SK-N-SH treated with all-trans-retinoic acid at 6 μM for 48 hours (cell line): ENCODE measurements at regions not wholly inside any gene's neighbourhood (a gene's known extent, or its start where the extent isn't known, plus 50 kb on each side); places are given as distances from the start of the nearest gene placed in this dataset.

Experiments
- ATAC-seq: fragments of 200-7000 bp; cut with Tn5 transposase; 3 replicates; pipeline ENCODE4 v1.9.1; 2020; ENCODE audit warnings: mild to moderate bottlenecking, moderate library complexity
- ARNTL ChIP-seq: fragments of 450-650 bp; formaldehyde crosslinking; IDR thresholded peaks from 2 replicates; pipeline ENCODE4 v1.5.0; 2020; ENCODE audit warnings: low read depth, mild to moderate bottlenecking, moderate library complexity, borderline replicate concordance
- BACH2 ChIP-seq: fragments of 250-450 bp; sonication (Bioruptor Pico); IDR thresholded peaks from 2 replicates; pipeline ENCODE4 v1.9.0; 2021; ENCODE audit warnings: mild to moderate bottlenecking, borderline replicate concordance
- CREB5 ChIP-seq: fragments of 250-450 bp; sonication (Bioruptor Pico); IDR thresholded peaks from 2 replicates; pipeline ENCODE4 v1.5.1; 2020; ENCODE audit warnings: low read depth, mild to moderate bottlenecking, moderate library complexity
- ESRRG ChIP-seq: fragments of 250-450 bp; sonication (Bioruptor Pico); IDR thresholded peaks from 2 replicates; pipeline ENCODE4 v1.6.1; 2021; ENCODE audit warnings: mild to moderate bottlenecking
- GLIS3 ChIP-seq: fragments of 250-450 bp; sonication (Bioruptor Pico); IDR thresholded peaks from 2 replicates; pipeline ENCODE4 v1.5.0; 2020; ENCODE audit warnings: mild to moderate bottlenecking, moderate library complexity
- ISL1 ChIP-seq: fragments of 250-450 bp; sonication (Bioruptor Pico); IDR thresholded peaks from 2 replicates; pipeline ENCODE4 v2.1.2; 2022; ENCODE audit warnings: mild to moderate bottlenecking, moderate library complexity
- OSR1 ChIP-seq: fragments of 250-450 bp; sonication (Bioruptor Pico); IDR thresholded peaks from 2 replicates; pipeline ENCODE4 v1.8.0; 2022; ENCODE audit warnings: moderate library complexity, mild to moderate bottlenecking, inconsistent platforms
- POU6F1 ChIP-seq: fragments of 250-450 bp; sonication (Bioruptor Pico); IDR thresholded peaks from 2 replicates; pipeline ENCODE4 v1.8.0; 2021; ENCODE audit warnings: low read depth, mild to moderate bottlenecking, moderate library complexity, borderline replicate concordance
- PPARA ChIP-seq: fragments of 250-450 bp; sonication (Bioruptor Pico); IDR thresholded peaks from 2 replicates; pipeline ENCODE4 v1.5.0; 2020; ENCODE audit warnings: mild to moderate bottlenecking, borderline replicate concordance
- RARB ChIP-seq: fragments of 250-450 bp; sonication (Bioruptor Pico); IDR thresholded peaks from 2 replicates; pipeline ENCODE4 v1.8.0; 2021; ENCODE audit warnings: mild to moderate bottlenecking, moderate library complexity
- SNAI2 ChIP-seq: fragments of 250-450 bp; sonication (Bioruptor Pico); IDR thresholded peaks from 2 replicates; pipeline ENCODE4 v1.5.0; 2020; ENCODE audit warnings: mild to moderate bottlenecking, moderate library complexity
- TCF4 ChIP-seq: fragments of 250-450 bp; sonication (Bioruptor Pico); IDR thresholded peaks from 2 replicates; pipeline ENCODE4 v1.8.0; 2021; ENCODE audit warnings: mild to moderate bottlenecking, moderate library complexity, borderline replicate concordance
- ZC3H10 ChIP-seq: fragments of 250-450 bp; sonication (Bioruptor Pico); IDR thresholded peaks from 2 replicates; pipeline ENCODE4 v1.5.1; 2021; ENCODE audit warnings: mild to moderate bottlenecking, moderate library complexity
- ZFP3 ChIP-seq: fragments of 250-450 bp; sonication (Bioruptor Pico); IDR thresholded peaks from 2 replicates; pipeline ENCODE4 v1.5.0; 2020; ENCODE audit warnings: mild to moderate bottlenecking, moderate library complexity
- ZFP30 ChIP-seq: fragments of 450-650 bp; formaldehyde crosslinking; IDR thresholded peaks from 2 replicates; pipeline ENCODE4 v1.5.0; 2022; ENCODE audit warnings: mild to moderate bottlenecking, moderate library complexity
- ZNF565 ChIP-seq: fragments of 450-650 bp; formaldehyde crosslinking; conservative IDR thresholded peaks from 2 replicates; pipeline ENCODE4 v1.5.0; 2020; ENCODE audit warnings: low read depth, mild to moderate bottlenecking, moderate library complexity
- ZNF70 ChIP-seq: fragments of 450-650 bp; formaldehyde crosslinking; IDR thresholded peaks from 2 replicates; pipeline ENCODE4 v1.5.0; 2020; ENCODE audit warnings: mild to moderate bottlenecking, moderate library complexity
- TF ChIP-seq, protein P1 (sequence below): fragments of 250-450 bp; sonication (Bioruptor Pico); IDR thresholded peaks from 2 replicates; pipeline ENCODE4 v1.5.0; 2020; ENCODE audit warnings: mild to moderate bottlenecking, moderate library complexity
- TF ChIP-seq, protein P2 (sequence below): fragments of 250-450 bp; sonication (Bioruptor Pico); IDR thresholded peaks from 2 replicates; pipeline ENCODE4 v1.5.1; 2021; ENCODE audit warnings: mild to moderate bottlenecking, moderate library complexity
- TF ChIP-seq, protein P3 (sequence below): fragments of 250-450 bp; sonication (Bioruptor Pico); IDR thresholded peaks from 2 replicates; pipeline ENCODE4 v1.8.0; 2020; ENCODE audit warnings: mild to moderate bottlenecking, moderate library complexity, borderline replicate concordance

DNA sequence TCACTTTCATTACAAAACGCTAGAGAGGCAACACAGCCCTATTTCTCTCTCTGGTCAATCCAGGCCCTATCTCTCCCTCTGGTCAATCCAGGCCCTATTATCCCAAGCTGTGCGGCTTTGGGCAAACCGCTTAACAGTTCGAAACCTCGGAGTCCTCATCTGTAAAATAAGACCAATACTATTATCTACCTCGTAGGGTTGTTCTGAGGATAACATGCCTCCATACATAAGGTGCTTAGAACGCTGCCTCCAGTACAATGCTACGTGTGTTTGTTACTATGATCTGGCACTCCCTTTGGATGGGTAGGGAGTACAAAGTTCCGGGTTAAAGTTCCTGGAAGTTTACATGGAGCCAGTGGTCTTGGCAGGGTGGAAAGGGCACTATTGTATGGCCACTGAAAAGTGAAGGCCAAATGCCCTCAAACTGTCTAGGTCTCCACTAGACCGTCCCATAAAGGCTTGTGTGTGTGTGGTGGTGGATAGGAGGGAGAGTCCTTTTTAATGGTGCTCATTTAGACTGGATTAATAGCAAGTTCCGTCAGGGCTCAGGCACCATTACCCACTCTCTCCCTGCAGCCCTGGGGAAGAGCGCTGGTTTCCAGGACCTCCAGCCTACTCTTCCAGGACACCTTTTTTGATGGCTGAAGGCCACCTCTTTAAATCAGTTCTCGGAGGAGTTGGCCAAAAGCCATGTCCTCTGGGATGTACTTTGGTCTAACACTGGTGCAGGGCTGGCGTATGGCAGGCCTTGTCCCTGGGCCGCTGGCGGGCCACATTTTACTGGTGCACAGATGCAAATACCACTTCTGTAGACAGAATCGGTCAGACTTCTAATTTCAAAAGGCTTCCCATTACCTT, 75.6 kb upstream of the BCOR start:
- no peak for TF ChIP-seq GLIS3 (CRISPR knock-in tag)
- no peak for TF ChIP-seq POU6F1 (CRISPR knock-in tag)
- TF ChIP-seq RARB (CRISPR knock-in tag) = no peak
- no peak for TF ChIP-seq ARNTL (CRISPR knock-in tag)
- no peak for TF ChIP-seq ZNF70 (CRISPR knock-in tag)
- TF ChIP-seq, protein P1, sequence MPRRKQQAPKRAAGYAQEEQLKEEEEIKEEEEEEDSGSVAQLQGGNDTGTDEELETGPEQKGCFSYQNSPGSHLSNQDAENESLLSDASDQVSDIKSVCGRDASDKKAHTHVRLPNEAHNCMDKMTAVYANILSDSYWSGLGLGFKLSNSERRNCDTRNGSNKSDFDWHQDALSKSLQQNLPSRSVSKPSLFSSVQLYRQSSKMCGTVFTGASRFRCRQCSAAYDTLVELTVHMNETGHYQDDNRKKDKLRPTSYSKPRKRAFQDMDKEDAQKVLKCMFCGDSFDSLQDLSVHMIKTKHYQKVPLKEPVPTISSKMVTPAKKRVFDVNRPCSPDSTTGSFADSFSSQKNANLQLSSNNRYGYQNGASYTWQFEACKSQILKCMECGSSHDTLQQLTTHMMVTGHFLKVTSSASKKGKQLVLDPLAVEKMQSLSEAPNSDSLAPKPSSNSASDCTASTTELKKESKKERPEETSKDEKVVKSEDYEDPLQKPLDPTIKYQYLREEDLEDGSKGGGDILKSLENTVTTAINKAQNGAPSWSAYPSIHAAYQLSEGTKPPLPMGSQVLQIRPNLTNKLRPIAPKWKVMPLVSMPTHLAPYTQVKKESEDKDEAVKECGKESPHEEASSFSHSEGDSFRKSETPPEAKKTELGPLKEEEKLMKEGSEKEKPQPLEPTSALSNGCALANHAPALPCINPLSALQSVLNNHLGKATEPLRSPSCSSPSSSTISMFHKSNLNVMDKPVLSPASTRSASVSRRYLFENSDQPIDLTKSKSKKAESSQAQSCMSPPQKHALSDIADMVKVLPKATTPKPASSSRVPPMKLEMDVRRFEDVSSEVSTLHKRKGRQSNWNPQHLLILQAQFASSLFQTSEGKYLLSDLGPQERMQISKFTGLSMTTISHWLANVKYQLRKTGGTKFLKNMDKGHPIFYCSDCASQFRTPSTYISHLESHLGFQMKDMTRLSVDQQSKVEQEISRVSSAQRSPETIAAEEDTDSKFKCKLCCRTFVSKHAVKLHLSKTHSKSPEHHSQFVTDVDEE = no peak
- TF ChIP-seq, protein P2, sequence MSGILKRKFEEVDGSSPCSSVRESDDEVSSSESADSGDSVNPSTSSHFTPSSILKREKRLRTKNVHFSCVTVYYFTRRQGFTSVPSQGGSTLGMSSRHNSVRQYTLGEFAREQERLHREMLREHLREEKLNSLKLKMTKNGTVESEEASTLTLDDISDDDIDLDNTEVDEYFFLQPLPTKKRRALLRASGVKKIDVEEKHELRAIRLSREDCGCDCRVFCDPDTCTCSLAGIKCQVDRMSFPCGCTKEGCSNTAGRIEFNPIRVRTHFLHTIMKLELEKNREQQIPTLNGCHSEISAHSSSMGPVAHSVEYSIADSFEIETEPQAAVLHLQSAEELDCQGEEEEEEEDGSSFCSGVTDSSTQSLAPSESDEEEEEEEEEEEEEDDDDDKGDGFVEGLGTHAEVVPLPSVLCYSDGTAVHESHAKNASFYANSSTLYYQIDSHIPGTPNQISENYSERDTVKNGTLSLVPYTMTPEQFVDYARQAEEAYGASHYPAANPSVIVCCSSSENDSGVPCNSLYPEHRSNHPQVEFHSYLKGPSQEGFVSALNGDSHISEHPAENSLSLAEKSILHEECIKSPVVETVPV = no peak
- TF ChIP-seq ZFP3 (CRISPR knock-in tag) = no peak
- TF ChIP-seq, protein P3, sequence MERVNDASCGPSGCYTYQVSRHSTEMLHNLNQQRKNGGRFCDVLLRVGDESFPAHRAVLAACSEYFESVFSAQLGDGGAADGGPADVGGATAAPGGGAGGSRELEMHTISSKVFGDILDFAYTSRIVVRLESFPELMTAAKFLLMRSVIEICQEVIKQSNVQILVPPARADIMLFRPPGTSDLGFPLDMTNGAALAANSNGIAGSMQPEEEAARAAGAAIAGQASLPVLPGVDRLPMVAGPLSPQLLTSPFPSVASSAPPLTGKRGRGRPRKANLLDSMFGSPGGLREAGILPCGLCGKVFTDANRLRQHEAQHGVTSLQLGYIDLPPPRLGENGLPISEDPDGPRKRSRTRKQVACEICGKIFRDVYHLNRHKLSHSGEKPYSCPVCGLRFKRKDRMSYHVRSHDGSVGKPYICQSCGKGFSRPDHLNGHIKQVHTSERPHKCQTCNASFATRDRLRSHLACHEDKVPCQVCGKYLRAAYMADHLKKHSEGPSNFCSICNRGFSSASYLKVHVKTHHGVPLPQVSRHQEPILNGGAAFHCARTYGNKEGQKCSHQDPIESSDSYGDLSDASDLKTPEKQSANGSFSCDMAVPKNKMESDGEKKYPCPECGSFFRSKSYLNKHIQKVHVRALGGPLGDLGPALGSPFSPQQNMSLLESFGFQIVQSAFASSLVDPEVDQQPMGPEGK (CRISPR knock-in tag) = no peak
- TF ChIP-seq CREB5 (CRISPR knock-in tag) = no peak
- TF ChIP-seq ISL1 (CRISPR knock-in tag) = no peak
- no peak for TF ChIP-seq ZNF565 (CRISPR knock-in tag)
- no peak for TF ChIP-seq PPARA
- TF ChIP-seq ZFP30 (CRISPR knock-in tag) = no peak
- TF ChIP-seq SNAI2 (CRISPR knock-in tag) = no peak
- no peak for TF ChIP-seq OSR1
- TF ChIP-seq BACH2 = no peak
- TF ChIP-seq ZC3H10 (CRISPR knock-in tag) = no peak
- no peak for TF ChIP-seq TCF4 (CRISPR knock-in tag)

DNA sequence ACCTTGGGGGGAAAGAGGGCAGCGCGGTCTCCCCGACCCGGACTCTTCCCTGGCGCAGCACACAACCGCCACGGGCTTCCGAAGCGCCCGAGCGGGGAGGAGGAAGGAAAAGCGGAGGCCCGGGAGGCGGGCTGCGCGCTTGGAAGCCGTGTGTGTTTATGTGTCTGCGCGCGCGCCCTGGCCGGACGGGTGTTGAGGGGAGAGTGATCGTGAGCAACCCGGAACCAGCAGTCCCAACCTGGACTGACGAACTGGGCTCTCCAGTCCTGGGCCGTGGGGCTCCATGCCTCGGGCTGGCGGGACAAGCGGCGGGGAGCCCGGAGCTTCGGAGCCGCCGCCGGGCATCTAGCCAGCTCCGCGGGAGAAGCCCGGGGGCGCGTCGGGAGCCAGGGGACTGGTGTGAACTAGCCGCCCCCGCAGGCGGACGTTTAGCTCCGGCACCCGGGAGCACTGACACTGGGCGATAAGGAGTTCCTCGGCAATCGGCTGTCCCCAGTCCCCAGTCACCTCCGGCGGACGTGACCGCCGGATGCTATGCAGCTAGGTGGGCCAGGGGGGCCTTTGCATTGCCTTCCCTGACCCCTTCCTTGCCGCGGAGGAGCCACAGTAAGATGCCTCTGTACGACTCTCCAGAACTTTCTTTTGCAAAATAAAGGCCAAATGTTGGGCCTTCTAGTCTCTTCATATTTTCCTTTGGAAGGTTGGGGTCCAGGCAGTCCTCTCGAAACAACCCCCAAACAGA, 74.8 kb upstream of the BCOR start:
- TF ChIP-seq ZFP30 (CRISPR knock-in tag) (no peak), BACH2 (no peak), ZFP3 (CRISPR knock-in tag) (no peak), ZNF70 (CRISPR knock-in tag) (no peak), ZNF565 (CRISPR knock-in tag) (no peak), ISL1 (CRISPR knock-in tag) (no peak), ESRRG (CRISPR knock-in tag) (no peak)
- TF ChIP-seq, protein P1 = no peak

More for the DNA sequence above, 75.6 kb upstream of the BCOR start:
- ATAC-seq = no peak

More for the DNA sequence above, 74.8 kb upstream of the BCOR start:
- ATAC-seq = no peak
